WTC11 (cell line): ENCODE measurements at regions not wholly inside any gene's neighbourhood (a gene's known extent, or its start where the extent isn't known, plus 50 kb on each side); places are given as distances from the start of the nearest gene placed in this dataset.
A peak's percentile ranks its signal among the peaks of the same experiment; 100 is the strongest.

Source experiments
- ATAC-seq: fragments of 200-7000 bp; cut with Tn5 transposase; 2 replicates; pipeline ENCODE4 v1.10.0; 2021; ENCODE audit warnings: mild to moderate bottlenecking, moderate library complexity
- CTCF ChIA-PET: fragments of 300-600 bp; sonication (Branson Sonifier 250); formaldehyde crosslinking; loops from one replicate; lab custom pipeline; 2021; ENCODE audit warnings: antibody characterized with exemption; lab: Charles Lee
- POLR2A ChIA-PET: fragments of 350-600 bp; sonication (Branson Sonifier 250); formaldehyde crosslinking; loops from one replicate; lab custom pipeline; 2021; ENCODE audit warnings: antibody characterized with exemption; lab: Charles Lee
- DNase-seq: peaks from one replicate; pipeline ENCODE4 v3.0.0; 2021; ENCODE audit warnings: low spot score
- H3K27ac Mint-ChIP-seq: 2 replicates; pipeline ENCODE4 v1.8.0; 2021; ENCODE audit warnings: mixed read lengths
- H3K27me3 Mint-ChIP-seq: 2 replicates; pipeline ENCODE4 v1.8.0; 2021; ENCODE audit warnings: low read depth, mild to moderate bottlenecking, moderate library complexity, mixed read lengths
- H3K36me3 Mint-ChIP-seq: 2 replicates; pipeline ENCODE4 v1.8.0; 2021; ENCODE audit warnings: mixed read lengths
- H3K4me1 Mint-ChIP-seq: 2 replicates; pipeline ENCODE4 v1.8.0; 2022; ENCODE audit warnings: mixed read lengths
- H3K4me3 Mint-ChIP-seq: 2 replicates; pipeline ENCODE4 v1.8.0; 2021; ENCODE audit warnings: mild to moderate bottlenecking, moderate library complexity, mixed read lengths
- H3K9me3 Mint-ChIP-seq: 2 replicates; pipeline ENCODE4 v1.8.0; 2021; ENCODE audit warnings: mixed read lengths
- ATF1 ChIP-seq: sonication (generic); formaldehyde crosslinking; IDR thresholded peaks from 2 replicates; pipeline ENCODE4 v1.8.1; 2023; ENCODE audit warnings: mild to moderate bottlenecking, moderate library complexity, missing genetic modification reagents
- ELF4 ChIP-seq: sonication (generic); formaldehyde crosslinking; IDR thresholded peaks from 2 replicates; pipeline ENCODE4 v1.8.1; 2022; ENCODE audit warnings: low read depth, mild to moderate bottlenecking, moderate library complexity, missing genetic modification reagents
- EMX1 ChIP-seq: fragments of 250-450 bp; sonication (Bioruptor Pico); IDR thresholded peaks from 2 replicates; pipeline ENCODE4 v1.8.0; 2021; ENCODE audit warnings: mild to moderate bottlenecking
- ESRRA ChIP-seq: sonication (generic); formaldehyde crosslinking; IDR thresholded peaks from 2 replicates; pipeline ENCODE4 v1.8.1; 2022; ENCODE audit warnings: mild to moderate bottlenecking, missing genetic modification reagents, borderline replicate concordance
- FOXJ3 ChIP-seq: sonication (generic); formaldehyde crosslinking; IDR thresholded peaks from 2 replicates; pipeline ENCODE4 v1.9.0; 2021; ENCODE audit warnings: missing genetic modification reagents, mild to moderate bottlenecking, borderline replicate concordance
- JAZF1 ChIP-seq: fragments of 250-450 bp; sonication (Bioruptor Pico); IDR thresholded peaks from 2 replicates; pipeline ENCODE4 v1.9.0; 2021; ENCODE audit warnings: moderate library complexity, mild to moderate bottlenecking, inconsistent platforms
- MYBL2 ChIP-seq: sonication (generic); formaldehyde crosslinking; IDR thresholded peaks from 2 replicates; pipeline ENCODE4 v1.8.1; 2023; ENCODE audit warnings: mild to moderate bottlenecking, moderate library complexity, missing genetic modification reagents
- NFYB ChIP-seq: sonication (generic); formaldehyde crosslinking; conservative IDR thresholded peaks from 2 replicates; pipeline ENCODE4 v1.8.0; 2022; ENCODE audit warnings: low read depth, missing genetic modification reagents
- NR3C1 ChIP-seq: sonication (generic); formaldehyde crosslinking; conservative IDR thresholded peaks from 2 replicates; pipeline ENCODE4 v1.8.1; 2023; ENCODE audit warnings: low read depth, mild to moderate bottlenecking, missing genetic modification reagents
- PRRX2 ChIP-seq: fragments of 250-450 bp; sonication (Bioruptor Pico); IDR thresholded peaks from 2 replicates; pipeline ENCODE4 v1.8.0; 2021; ENCODE audit warnings: mild to moderate bottlenecking
- RELA ChIP-seq: sonication (generic); formaldehyde crosslinking; IDR thresholded peaks from 2 replicates; pipeline ENCODE4 v1.8.1; 2022; ENCODE audit warnings: missing genetic modification reagents, mild to moderate bottlenecking, borderline replicate concordance
- SMAD4 ChIP-seq: sonication (generic); formaldehyde crosslinking; IDR thresholded peaks from 2 replicates; pipeline ENCODE4 v1.8.0; 2022; ENCODE audit warnings: mild to moderate bottlenecking, missing genetic modification reagents
- ZBTB21 ChIP-seq: sonication (generic); formaldehyde crosslinking; IDR thresholded peaks from 2 replicates; pipeline ENCODE4 v1.8.1; 2023; ENCODE audit warnings: mild to moderate bottlenecking, missing genetic modification reagents, borderline replicate concordance
- ZNF317 ChIP-seq: sonication (generic); formaldehyde crosslinking; IDR thresholded peaks from 2 replicates; pipeline ENCODE4 v1.8.1; 2023; ENCODE audit warnings: low read depth, mild to moderate bottlenecking, moderate library complexity, missing genetic modification reagents, borderline replicate concordance
- TF ChIP-seq, protein P1 (sequence below): sonication (generic); formaldehyde crosslinking; IDR thresholded peaks from 2 replicates; pipeline ENCODE4 v1.8.1; 2022; ENCODE audit warnings: missing genetic modification reagents, borderline replicate concordance
- TF ChIP-seq, protein P2 (sequence below): fragments of 250-450 bp; sonication (Bioruptor Pico); IDR thresholded peaks from 2 replicates; pipeline ENCODE4 v1.9.0; 2021; ENCODE audit warnings: mild to moderate bottlenecking
- TF ChIP-seq, protein P3 (sequence below): sonication (generic); formaldehyde crosslinking; IDR thresholded peaks from 2 replicates; pipeline ENCODE4 v1.8.0; 2022; ENCODE audit warnings: mild to moderate bottlenecking, missing genetic modification reagents
- TF ChIP-seq, protein P4 (sequence below): fragments of 250-450 bp; sonication (Bioruptor Pico); conservative IDR thresholded peaks from 2 replicates; pipeline ENCODE4 v1.9.0; 2021; ENCODE audit warnings: mild to moderate bottlenecking
- TF ChIP-seq, protein P5 (sequence below): sonication (generic); formaldehyde crosslinking; IDR thresholded peaks from 2 replicates; pipeline ENCODE4 v1.8.1; 2023; ENCODE audit warnings: mild to moderate bottlenecking, missing genetic modification reagents
- TF ChIP-seq, protein P6 (sequence below): fragments of 200-600 bp; IDR thresholded peaks from 2 replicates; pipeline ENCODE4 v1.8.0; 2022; ENCODE audit warnings: antibody characterized with exemption

DNA sequence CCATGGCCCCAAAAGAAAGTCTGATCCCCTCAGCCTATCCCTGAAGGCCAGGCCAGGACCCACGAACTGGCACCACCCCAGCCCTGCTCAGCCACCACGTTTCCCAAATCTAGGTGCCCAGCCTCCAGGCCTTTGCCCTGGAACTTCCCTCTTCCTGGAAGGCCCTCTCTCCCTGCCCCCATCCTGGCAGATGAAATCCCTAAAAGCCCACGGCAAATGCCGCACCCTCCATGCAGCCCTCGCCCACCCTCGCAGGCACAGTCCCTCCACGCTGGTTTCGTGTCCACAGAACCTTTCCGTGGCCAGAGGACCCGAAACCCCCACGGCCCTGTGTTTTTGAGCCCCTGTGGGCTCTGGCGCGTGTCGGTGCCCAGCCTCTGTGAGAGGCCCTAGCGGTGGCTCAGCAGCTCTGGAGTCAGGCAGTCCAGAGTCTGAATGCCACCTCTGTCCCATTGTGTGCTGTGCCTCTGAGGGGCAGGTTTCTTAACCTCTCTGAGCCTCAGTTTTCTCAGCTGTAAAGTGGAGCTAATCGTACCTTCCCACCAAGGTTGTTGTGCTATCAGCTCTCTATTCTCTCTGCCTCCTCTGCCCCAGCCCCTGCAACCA lies 138.5 kb upstream of the IQSEC1 start:
- peaks cover 5% of the 10 kb centered on the region; the same call in 1 of the 2 replicates for H3K4me1 Mint-ChIP-seq

DNA sequence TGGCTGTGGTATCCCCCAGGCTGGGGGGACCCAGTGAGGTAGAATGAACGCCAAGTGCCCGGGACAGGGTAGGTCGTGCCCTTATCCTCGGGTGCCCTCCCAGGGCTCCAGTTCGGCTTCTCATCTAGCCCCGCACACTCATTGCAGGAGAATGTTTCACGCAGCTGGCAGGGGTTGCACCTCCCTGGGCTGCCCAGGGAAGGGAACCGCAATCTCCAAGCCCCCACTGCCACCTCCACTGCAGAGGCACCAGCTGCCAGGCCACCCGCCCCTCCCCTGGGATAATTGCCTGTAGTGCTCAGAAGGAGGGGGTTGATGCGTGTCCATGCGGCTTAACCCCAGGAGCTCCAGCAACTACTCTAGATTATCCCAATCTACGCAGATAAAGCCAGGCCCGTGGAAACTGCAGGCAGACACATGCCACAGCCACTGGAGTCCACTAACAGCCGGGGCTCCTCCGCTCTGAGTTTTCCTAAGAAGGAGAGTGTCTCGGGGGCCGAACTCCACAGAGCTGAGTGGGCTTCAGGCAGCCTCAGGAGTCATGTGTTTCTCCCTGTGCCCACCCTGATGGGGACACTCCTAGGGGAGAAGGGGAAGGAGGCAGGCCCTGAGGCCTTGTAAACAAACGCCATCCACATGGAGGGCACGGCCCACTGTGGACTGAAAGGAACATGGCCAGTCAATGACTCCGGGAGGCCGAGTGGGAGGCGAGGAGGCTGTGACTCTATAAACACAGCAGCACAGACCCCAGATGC lies 137.2 kb upstream of the IQSEC1 start:
- TF ChIP-seq MYBL2 (CRISPR knock-in tag), result no peak
- TF ChIP-seq, protein P1, sequence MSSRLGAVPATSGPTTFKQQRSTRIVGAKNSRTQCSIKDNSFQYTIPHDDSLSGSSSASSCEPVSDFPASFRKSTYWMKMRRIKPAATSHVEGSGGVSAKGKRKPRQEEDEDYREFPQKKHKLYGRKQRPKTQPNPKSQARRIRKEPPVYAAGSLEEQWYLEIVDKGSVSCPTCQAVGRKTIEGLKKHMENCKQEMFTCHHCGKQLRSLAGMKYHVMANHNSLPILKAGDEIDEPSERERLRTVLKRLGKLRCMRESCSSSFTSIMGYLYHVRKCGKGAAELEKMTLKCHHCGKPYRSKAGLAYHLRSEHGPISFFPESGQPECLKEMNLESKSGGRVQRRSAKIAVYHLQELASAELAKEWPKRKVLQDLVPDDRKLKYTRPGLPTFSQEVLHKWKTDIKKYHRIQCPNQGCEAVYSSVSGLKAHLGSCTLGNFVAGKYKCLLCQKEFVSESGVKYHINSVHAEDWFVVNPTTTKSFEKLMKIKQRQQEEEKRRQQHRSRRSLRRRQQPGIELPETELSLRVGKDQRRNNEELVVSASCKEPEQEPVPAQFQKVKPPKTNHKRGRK (CRISPR knock-in tag), result no peak
- ChIA-PET CTCF (interaction anchor here (0.8 kb wide), 1 partner anchor 19 kb away, joined by 3 read pairs; no protein-coding TSS in a partner anchor), POLR2A (no interaction called here)
- Mint-ChIP-seq H3K4me3 (no peak overlapping the region), H3K27me3 (no peaks in the 10 kb centered on the region), H3K9me3 (no peaks in the 10 kb centered on the region), H3K27ac (no peak overlapping the region), H3K4me1 (peaks cover 5% of the 10 kb centered on the region; the same call in 1 of the 2 replicates), H3K36me3 (no peaks in the 10 kb centered on the region)
- ATAC-seq, result no peak
- DNase-seq, result no peak

More for the DNA sequence above, 138.5 kb upstream of the IQSEC1 start:
- Mint-ChIP-seq H3K36me3 (no peaks in the 10 kb centered on the region), H3K9me3 (no peaks in the 10 kb centered on the region), H3K27me3 (no peaks in the 10 kb centered on the region), H3K27ac (peak overlapping the region; percentile 15; the same call in 1 of the 2 replicates), H3K4me3 (no peak overlapping the region)
- ATAC-seq, result no peak
- DNase-seq, result no peak
- CTCF ChIA-PET, result interaction anchor here (0.7 kb wide), 1 partner anchor 431 kb away, joined by 3 read pairs; no protein-coding TSS in a partner anchor
- POLR2A ChIA-PET, result no interaction called here
- TF ChIP-seq NR3C1 (no peak), ESRRA (CRISPR knock-in tag) (no peak), ZNF317 (CRISPR knock-in tag) (no peak), PRRX2 (CRISPR knock-in tag) (no peak)
- TF ChIP-seq, protein P2, sequence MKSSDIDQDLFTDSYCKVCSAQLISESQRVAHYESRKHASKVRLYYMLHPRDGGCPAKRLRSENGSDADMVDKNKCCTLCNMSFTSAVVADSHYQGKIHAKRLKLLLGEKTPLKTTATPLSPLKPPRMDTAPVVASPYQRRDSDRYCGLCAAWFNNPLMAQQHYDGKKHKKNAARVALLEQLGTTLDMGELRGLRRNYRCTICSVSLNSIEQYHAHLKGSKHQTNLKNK, result no peak
- TF ChIP-seq, protein P3, sequence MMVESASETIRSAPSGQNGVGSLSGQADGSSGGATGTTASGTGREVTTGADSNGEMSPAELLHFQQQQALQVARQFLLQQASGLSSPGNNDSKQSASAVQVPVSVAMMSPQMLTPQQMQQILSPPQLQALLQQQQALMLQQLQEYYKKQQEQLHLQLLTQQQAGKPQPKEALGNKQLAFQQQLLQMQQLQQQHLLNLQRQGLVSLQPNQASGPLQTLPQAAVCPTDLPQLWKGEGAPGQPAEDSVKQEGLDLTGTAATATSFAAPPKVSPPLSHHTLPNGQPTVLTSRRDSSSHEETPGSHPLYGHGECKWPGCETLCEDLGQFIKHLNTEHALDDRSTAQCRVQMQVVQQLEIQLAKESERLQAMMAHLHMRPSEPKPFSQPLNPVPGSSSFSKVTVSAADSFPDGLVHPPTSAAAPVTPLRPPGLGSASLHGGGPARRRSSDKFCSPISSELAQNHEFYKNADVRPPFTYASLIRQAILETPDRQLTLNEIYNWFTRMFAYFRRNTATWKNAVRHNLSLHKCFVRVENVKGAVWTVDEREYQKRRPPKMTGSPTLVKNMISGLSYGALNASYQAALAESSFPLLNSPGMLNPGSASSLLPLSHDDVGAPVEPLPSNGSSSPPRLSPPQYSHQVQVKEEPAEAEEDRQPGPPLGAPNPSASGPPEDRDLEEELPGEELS, result no peak
- TF ChIP-seq, protein P4, sequence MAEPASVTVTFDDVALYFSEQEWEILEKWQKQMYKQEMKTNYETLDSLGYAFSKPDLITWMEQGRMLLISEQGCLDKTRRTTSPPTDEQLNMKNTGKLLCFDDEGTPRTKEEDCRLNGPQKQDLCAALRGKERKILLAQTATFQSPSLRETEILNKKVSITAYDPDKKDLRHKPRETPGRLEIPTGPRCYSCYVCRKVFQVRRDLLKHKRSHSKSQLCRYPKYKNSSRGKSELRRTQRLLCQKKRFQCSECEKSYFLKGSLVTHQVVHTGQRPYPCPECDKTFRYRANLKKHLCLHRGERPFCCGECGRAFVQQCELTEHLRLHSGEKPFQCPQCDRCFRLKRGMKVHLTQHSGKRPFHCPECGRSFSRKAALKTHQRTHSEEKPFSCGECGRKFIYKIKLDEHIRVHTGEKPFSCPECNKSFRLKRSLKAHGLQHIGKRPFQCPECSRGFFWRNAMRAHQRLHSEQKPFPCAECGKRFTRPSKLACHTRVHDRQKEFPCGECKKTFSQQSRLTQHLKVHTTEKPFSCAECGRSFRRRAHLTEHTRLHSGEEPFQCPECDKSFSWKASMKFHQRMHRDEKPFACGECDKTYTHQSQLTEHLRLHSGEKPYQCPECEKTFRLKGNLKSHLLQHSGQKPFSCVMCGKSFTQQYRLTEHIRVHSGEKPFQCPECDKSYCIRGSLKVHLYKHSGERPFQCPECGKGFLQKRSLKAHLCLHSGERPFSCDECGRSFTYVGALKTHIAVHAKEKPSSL (CRISPR knock-in tag), result no peak

DNA sequence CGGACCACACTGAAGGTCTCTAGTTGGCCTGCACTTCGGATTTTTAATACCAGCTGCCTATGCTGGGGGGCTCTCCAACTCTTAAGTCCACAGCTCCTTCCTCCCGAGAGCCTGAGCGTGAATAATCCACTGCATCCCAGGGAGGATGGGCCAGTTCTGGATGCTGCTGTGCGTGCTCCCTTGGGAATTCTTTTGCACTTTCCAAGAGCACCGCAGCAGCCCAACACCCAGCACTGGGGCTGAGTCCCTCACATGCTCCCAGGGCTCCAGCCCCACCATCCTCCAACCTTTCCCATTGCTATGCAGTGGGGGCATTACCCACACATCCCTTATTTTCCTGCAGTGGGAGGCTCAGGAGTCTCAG lies 136.4 kb upstream of the IQSEC1 start:
- no peak for DNase-seq
- ATAC-seq, result no peak
- H3K4me1 Mint-ChIP-seq, result peaks cover 5% of the 10 kb centered on the region; the same call in 1 of the 2 replicates
- H3K4me3 Mint-ChIP-seq, result no peak overlapping the region
- H3K9me3 Mint-ChIP-seq, result no peaks in the 10 kb centered on the region
- ChIA-PET CTCF (no interaction called here), POLR2A (no interaction called here)
- H3K36me3 Mint-ChIP-seq, result no peaks in the 10 kb centered on the region
- H3K27me3 Mint-ChIP-seq, result no peaks in the 10 kb centered on the region
- H3K27ac Mint-ChIP-seq, result no peak overlapping the region; the same call in 1 of the 2 replicates
- TF ChIP-seq, protein P5, sequence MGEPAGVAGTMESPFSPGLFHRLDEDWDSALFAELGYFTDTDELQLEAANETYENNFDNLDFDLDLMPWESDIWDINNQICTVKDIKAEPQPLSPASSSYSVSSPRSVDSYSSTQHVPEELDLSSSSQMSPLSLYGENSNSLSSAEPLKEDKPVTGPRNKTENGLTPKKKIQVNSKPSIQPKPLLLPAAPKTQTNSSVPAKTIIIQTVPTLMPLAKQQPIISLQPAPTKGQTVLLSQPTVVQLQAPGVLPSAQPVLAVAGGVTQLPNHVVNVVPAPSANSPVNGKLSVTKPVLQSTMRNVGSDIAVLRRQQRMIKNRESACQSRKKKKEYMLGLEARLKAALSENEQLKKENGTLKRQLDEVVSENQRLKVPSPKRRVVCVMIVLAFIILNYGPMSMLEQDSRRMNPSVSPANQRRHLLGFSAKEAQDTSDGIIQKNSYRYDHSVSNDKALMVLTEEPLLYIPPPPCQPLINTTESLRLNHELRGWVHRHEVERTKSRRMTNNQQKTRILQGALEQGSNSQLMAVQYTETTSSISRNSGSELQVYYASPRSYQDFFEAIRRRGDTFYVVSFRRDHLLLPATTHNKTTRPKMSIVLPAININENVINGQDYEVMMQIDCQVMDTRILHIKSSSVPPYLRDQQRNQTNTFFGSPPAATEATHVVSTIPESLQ (CRISPR knock-in tag), result no peak
- no peak for TF ChIP-seq EMX1
- TF ChIP-seq, protein P2, result no peak
- TF ChIP-seq, protein P6, sequence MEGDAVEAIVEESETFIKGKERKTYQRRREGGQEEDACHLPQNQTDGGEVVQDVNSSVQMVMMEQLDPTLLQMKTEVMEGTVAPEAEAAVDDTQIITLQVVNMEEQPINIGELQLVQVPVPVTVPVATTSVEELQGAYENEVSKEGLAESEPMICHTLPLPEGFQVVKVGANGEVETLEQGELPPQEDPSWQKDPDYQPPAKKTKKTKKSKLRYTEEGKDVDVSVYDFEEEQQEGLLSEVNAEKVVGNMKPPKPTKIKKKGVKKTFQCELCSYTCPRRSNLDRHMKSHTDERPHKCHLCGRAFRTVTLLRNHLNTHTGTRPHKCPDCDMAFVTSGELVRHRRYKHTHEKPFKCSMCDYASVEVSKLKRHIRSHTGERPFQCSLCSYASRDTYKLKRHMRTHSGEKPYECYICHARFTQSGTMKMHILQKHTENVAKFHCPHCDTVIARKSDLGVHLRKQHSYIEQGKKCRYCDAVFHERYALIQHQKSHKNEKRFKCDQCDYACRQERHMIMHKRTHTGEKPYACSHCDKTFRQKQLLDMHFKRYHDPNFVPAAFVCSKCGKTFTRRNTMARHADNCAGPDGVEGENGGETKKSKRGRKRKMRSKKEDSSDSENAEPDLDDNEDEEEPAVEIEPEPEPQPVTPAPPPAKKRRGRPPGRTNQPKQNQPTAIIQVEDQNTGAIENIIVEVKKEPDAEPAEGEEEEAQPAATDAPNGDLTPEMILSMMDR, result no peak
- TF ChIP-seq ELF4 (CRISPR knock-in tag), result no peak
- TF ChIP-seq ZBTB21 (CRISPR knock-in tag), result no peak
- TF ChIP-seq RELA, result no peak
- TF ChIP-seq SMAD4, result no peak
- no peak for TF ChIP-seq ATF1
- no peak for TF ChIP-seq FOXJ3 (CRISPR knock-in tag)
- no peak for TF ChIP-seq JAZF1 (CRISPR knock-in tag)
- TF ChIP-seq NFYB, result no peak
